C1 segment of cervical spinal cord (tissue), 14 donors: ENCODE measurements at regions not wholly inside any gene's neighbourhood (a gene's known extent, or its start where the extent isn't known, plus 50 kb on each side); places are given as distances from the start of the nearest gene placed in this dataset.
A peak's percentile ranks its signal among the peaks of the same experiment; 100 is the strongest.

Experiments used
- DNase-seq, 14 donors: peaks; one replicate each; lab custom pipeline; 2025; lab: John Stamatoyannopoulos, UW

DNA sequence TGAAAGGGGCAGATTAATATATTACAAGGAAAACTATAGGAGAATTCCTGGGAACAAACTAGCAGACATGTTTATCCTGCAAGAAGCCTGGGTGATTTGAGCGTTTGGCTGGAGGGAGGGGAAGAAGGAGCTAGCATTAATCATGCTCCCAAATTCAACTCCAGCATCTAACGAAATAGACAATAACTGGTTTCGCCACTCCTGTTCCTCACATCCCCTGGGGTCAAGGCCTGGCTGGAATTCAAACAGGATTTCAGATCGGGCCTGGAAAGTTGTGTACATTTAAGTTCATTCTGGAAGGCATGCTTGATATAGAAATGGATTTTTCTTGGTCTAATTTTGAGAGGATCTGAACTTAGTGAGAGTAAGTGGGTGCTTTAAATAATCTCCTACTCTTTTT is 126.1 kb upstream of the CTAGE1 start:
- no peak for DNase-seq

DNA sequence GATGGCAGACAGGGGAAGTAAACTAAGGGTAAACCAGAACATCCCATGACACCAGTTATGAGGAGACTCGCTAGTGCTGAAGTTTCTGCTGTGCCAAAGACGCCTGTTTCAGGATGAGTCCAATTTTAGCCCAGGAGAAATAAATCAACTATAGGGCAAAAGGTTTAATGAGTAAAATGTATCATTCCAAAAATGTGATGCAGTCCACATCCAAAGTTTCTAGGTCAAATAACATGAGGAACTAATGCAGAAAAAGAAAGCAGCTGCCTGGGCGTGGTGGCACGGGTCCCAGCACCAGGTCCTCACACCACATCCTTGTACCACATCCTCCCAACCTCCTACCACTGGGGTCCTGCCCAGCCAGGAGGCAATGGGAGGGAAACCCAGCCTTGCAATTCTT is 126.9 kb upstream of the CTAGE1 start:
- no peak for DNase-seq

DNA sequence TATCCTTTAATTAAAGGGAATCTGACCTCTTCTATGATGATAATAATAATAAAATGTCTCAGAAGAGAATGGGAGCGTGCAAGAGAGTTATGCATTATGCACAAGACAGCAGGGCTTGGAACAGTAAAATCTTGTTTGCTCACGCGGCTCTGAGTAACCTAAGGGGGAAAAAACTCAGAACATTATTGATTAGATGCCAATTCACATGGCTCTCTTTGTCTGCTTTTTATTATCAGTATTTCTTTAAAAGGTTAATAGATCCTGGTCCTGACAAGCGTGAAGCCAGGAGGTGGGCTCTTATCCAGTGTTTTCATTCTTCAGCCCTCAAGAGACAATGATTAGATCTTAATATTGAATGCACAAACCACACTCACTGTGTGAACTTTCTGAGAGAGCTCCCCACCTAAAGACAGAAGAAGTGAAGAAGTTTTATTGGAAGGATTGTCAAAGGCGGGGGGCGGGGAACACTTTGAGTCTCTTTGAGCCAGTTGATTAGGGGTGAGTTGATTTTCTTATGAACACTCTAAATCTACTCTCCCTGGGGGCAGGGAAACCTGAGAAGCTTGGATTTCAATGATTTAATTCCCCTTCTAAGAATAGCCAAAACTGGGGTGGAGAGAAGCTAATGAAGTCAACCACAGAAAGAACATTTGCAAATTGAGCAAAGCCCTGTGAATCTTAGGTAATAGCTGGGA is 127.5 kb upstream of the CTAGE1 start:
- no peak for DNase-seq

DNA sequence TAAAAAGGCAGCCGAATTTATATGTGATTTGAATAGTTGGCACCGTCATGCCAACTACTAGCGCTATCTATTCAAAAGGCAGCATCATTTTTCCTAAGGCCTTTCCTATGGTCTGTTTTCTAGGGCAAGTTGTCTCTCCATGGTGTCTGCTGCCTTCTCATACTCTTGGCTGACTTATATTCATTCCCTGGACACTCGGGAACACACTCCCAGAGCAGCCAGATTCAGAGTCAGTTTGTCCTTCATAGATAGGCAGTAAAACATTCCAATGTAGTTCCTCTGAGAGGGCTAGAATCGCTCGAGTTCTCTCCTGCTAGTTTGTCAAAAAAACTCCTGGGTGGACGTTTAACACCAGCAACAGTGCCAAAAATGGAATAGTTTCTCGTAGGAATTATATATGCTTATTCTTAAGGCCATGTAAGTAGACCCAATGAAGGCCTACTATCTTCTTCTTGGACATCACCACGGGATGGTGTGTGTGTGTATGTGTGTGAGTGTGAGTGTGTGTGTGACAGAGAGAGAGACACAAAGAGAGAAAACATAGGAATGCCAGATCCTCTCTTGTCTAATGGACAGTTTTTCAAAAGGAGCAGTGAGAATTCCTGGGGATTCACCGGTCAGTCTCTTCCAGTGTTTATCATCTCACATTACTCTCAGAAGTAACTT is 129.3 kb upstream of the CTAGE1 start:
- no peak for DNase-seq

DNA sequence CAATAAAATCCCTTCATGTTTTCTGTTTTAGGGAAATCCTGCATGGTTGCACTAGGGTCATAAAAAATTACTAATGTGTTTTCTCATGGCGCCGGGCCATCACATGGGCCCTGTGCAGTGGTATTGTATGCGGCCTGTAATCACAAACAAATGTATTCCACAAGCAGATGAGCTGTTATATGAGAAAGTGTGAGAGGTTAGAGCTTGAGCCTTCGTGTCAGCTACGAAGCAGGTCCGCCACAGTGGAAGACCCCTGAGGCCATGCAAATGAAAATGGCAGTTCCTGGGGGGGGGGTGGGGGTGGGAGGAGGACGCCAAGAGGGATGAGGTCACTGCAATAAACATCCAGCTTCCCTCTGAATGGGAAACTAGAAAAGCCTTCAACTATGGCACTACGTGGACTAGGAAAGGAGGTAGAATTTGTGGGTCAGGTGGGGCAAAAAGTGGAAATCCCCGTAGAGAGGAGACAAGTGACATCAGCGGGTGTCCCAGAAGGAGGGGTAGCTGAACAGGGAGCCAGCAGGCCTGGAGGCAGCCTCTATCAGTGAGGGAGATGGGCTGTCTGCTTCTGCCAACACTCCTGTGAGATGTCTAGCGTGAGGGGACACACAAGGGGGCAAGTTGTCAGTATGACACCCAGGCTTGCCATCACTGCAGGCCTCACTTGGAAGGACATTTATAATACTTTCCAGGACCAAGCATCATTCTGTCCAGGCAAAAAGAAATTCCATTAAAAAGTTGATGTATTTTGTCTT is 130.3 kb upstream of the CTAGE1 start:
- no peak for DNase-seq

DNA sequence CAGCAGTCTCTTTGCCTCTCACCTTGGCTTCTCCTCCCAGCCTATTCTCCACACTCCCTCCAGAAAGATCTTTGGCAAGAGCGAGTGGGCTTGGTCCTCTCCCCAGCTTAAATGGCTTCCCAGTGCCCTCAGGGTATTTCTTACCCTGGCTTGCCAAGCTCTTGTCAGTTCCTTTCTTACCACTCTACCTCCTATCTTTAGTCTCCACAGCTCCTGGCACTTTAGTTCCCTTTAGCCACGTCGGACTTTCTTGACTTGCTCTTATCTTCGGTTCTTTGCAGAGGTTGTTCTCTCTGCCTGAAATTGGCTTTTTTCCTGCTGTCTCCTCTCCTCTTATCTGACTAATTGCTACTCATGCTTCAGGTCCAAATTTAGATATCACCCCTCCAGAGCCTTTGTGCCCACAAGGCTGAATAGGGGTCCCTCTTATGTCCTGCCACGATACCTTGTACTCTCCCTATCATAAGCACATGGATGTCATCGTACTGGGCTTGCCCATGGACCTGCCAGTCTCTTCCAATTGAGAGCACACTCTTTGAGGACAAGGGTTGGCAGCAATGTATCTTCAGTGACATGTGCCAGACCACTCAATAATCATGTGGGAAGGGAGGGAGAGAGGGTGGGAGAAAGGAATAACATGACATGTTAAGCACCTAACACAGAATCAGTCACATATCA is 131.7 kb upstream of the CTAGE1 start:
- no peak for DNase-seq

DNA sequence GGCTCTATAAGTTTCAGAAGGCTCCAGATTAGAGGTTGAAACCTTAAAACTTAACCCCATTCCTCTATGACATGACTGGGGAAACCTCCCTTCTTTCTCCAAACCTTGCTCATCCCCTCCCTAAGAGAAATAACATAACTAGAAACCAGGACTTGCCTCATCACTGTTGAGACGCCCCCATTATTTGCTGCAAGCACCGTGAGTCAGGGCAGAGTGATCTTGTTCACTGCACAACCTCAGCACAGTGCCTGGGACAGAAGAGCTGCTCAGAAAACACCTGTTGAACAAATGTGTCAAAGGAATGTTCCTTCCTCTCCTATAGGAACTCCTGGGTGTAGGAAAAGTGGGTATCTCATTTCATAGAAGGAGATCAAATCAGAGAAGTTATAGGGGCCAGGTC is 132.7 kb upstream of the CTAGE1 start:
- no peak for DNase-seq

DNA sequence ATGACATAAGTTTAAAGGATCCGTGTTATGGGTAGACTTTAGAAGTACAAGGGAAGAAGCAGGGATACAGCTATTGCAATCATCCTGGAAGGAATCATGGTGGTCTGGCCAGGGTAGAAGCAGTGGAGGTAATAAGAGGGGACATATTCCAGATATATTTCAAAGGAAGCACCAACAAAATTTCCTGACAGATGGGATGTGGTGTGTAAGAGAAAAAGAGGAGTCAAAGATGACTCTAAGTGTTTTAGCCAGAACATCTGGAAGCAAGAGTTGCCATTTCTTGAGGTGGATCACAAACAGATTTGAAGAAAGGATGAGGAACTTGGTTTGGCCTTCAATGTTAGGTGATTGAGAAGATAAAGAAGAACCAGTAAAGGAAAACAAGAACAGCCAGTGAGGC is 133.1 kb upstream of the CTAGE1 start:
- DNase-seq, result no peak

DNA sequence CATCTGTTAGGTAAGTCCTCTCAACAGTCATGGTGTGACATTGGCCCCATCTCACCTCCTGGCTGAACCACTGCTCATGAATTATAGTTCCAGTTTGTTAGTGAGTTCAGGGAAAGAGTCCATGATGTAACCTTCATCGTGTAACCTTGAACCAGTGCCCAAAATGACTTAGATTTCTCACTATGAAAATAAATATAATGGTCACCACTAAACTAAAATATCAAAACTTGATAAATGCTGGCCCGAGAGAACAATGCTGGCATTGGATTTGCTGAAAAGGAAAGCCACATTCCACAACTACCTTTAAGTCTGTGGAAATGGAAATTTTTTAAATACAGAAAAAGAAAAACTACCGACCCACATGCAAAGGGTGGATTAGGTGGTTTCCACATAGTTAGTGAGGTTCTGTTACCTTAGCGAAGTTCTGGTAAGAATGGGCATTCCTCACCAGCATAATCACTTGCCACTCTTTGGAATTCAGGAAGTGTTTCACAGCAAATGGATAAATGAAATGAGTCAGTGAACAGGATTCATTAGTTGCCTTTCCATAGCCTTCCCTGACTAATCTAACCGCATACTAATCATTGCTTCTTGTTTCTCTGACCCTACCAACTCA is 133.9 kb upstream of the CTAGE1 start:
- no peak for DNase-seq

DNA sequence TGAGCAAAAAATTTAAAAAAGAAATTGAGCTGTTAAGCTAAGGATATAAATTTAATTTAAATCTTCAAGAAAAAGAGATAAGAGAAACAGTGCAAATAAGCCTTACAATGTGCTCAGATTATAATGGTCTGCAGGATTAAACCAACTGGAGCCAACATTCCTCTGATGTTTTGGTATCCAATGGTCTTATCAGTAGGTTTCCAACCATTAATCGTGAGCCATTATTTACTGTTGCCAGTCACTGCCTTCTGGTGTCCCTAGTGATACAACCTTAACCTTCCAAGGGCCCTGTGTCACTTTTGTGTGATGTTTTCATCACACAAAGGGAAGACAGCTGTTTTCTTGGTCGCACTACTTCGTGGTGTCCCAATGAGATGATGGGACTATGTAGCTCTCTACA is 134.5 kb upstream of the CTAGE1 start:
- DNase-seq, result no peak

DNA sequence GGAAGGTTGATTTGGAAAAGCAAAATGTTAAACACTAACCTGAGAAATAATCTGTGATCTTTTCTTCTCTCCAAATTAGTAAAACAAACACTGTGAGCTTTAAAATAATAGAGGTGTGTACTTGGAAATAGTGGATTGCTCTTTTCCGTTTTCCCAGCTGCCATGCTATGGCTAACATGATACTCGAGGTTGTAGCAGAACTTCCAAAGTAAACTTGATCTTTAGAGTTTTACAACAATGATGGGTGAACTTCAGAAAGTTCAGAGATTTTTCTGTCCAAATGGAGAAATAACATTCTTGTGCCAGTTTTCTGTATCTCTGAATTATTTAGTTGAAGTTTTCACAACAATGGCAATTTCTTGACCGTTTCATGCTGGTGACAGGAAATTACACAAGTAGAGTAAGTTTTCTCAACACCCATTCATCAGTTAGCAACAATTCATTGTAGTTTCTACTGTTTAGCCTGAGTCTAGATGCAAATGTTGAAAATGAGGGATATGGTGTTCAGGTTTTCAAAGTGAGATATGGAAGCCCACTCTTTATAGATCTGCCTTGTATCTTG is 135.3 kb upstream of the CTAGE1 start:
- DNase-seq, result no peak

DNA sequence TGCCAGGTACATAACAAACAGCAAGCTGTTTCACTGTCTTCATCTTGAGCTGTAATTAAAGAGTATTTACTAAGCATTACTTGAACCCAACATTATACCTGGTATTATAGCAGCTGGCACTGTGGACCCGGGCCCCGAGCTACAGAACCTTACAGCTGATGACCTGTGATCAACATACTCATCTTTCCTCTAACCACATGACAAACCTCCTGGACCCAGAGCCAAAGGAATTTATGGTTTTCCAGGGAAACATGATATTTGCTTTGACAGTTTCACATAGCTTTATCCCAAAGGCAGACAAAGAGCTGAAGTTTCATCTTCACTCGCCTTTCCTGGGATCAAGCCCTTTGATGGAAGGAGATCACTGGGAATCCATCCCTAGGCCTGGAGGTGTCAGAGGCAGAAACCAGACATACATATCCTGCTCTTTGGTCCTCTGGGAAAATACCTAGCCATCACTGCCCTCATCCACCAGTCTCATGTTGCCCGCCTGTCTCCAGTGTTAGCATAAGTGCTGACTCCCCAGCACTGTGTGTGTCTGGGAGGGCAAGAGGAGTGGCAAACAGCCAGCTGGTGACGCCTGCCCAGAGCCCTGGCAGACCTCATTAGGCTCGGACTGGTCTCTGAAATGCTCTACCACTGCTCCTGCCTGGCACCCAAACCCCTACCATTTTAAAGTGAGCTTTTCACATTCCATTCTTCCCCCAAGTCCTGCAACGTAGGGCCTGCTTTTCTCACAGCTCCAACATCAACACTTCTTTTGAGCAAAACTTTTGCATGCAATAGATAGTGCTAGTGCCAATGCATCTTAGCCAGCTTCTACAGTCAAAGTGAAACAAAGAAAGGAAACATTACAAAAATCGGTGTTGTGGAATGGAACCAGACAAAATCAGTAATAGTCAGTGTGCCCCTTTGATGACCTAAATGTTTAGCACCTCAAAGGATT is 138.8 kb upstream of the CTAGE1 start:
- DNase-seq, result peak in 2 of 14 donors; percentile 7

DNA sequence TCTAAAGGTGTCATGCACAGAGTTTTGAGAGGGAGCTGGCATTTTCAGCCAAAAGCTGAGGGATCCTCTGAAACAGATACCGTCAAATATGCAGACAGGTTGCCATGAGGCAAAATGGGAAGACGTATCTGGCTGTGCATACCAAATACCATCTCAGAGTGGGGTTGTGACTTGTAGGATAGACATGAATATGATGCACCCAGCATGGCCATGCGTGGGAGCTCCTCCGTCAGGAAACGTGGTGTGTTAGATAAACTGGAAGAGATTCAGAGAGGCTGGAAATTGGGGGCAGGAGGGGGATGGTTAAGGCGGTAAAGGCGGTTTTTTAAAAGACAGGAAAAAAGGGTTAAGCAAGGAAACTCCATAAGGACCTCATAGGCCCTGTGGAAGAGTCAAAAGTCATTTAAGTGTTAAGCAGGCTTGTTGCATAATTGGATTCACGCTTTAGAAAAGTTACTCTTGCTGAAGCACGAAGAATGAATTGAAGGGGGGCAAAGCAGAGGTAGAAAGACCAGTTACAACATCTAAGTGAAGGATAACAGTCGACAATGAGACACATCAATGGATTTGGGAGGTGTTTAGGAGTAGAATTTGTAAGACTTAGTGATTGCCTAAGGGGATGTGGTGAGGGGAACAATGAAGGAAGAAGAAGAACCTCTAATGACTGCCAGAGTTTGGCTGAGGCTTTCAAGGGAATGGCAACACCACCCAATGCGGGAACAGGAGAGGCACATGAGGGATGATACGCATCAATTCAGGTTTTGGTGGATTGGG is 139.6 kb upstream of the CTAGE1 start:
- DNase-seq, result no peak

DNA sequence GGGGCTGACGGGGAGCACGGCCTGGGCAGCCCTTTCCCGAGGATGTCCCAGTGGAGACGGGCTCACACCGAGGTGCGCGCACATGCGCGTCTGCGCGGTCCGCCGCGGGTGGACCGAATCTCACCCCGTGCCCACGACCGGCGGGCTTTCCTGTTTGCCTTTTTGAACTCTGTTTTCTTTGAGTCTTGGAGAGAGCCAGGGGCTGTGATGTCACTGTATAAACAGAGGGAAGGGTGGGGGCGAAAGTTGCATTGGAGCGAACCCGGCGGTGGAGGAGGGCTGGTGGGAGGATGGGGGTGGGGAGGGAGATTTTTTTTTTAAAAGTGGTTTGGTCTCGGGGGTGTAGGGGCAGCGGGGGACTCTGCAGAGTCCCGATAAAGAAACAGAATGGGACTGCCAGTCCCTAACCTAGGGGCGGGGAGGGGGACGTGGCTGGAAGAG is 141.2 kb upstream of the CTAGE1 start:
- DNase-seq, result peak in 1 of 14 donors; percentile 19

DNA sequence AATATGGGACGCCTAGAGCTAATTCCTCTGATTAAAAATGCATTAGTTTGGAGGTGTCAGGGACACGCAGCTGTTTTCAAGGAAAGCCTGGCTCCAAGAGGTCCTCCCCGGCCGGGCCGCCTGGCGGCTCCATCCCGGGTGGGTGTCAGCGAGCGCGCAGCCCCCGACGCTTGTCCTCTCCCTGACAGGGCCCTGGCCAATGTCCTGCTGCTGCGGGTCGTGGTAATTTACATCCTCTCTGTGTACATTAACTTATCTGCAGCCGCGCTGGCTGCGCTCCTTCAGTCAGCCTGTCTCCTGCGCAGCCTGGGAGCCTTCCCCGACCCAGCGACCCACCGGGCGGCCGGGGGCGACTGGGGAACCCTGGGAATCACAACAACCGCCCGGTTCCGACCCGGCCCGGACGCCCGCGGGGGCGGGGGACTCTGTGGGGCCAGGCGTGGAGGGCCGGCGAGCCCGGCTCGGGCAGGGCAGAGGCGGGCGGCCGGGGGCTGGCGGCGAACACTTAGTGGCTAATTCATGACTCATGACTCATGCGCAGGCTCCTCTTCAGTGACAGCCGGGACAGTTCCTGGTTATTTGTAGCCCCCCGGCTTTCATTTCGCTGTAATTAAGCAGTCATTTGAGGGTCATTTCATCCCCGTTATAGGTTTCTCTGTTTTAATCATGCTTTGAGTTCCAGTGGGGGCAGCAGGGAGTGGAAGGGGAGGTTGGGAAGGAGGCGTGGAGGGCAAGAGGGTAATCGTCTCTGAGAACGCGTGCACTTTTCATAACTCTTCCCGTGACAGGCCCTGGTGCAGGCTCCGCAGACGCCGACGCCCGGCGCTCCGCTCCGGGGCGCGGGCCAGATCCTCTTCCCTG is 141.9 kb upstream of the CTAGE1 start:
- peak in 3 of 14 donors; percentile 3 to 20 (median 5) for DNase-seq

DNA sequence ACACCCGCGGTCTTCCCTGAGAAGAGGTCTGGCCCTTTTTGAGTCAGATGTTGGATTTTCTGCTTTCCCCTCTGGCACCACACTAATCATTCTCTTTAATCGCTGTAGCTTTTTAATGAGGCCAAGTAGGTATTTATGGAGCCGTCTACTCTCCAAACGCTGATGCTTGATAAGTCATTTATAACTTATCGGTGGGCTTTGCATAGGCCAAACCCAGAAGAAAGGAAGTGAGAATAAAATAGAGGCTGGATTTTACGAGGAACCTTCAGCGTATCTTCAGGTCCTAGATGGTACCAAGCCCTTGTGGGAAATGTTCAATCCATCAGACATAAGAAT is 142.5 kb upstream of the CTAGE1 start:
- no peak for DNase-seq

DNA sequence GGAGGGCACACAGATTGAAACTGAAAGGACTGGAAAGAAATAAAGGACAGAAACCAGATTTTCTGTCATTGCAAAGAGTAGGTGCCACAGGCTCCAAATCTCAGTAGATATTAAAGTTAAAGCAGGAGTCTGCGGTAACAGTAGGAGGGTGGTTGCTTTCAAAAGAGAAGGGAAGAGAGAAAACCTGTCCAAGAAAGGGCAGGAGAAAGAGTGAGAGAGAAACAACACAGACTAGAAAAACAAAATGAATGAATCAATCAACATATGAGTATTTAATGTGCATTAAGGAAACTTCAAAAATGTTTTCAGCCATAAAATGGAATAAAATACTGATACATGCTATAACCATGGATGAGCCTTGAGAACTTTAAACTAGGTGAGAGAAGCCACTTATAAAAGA is 143.1 kb upstream of the CTAGE1 start:
- DNase-seq, result no peak

DNA sequence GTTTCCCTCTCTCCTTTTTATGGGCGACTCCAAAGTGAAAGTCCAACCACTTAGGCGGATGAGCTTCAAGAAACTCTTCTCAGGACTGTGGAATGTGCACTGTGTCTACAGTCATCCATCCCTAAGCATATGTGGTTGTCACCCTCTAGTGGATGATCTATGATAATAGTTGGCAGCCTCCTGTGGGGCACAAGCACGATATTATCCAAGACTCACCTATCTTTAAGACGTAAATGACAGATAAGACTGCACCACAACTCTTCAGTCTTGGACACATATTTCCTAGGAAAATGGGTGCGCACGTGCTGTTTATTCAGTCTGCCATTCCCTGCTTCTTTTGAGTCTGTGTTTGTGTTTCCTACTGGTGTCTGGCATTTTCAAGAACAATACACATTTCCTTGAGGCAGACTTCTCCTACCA is 145.5 kb upstream of the CTAGE1 start:
- peak in 1 of 14 donors; percentile 2 for DNase-seq

DNA sequence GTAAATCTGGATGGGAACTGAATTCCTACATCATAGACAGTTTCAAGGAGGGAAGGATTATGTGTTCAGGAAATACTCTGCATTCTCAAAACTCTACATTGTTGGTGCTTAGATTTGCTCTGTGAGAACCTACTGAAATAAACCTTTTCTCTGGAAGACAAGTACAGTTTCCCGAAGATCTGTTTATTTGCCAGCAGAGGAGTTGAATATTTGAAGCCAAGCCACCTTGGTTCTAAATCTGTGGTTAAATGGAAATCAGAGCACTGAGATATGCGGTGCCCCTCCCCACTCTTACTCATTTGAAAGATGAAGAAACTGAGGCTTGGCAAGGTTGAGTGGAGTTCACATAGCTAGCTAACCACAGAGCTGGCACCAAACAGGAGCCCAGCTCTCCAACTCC is 146.3 kb upstream of the CTAGE1 start:
- DNase-seq, result no peak
